PC-3 (cell line): ENCODE measurements at regions not wholly inside any gene's neighbourhood (a gene's known extent, or its start where the extent isn't known, plus 50 kb on each side); places are given as distances from the start of the nearest gene placed in this dataset.

Source experiments
- ATAC-seq: fragments of 200-7000 bp; cut with Tn5 transposase; 2 replicates; pipeline ENCODE4 v1.9.1; 2020; ENCODE audit warnings: mild to moderate bottlenecking, moderate library complexity
- BruUV-seq: library from RNA; stranded (reverse); fragments of 400-500 nt; replicated peaks from 2 replicates; lab custom pipeline; 2021; lab: Mats Ljungman, UMichigan
- CTCF ChIA-PET: fragments of 300-600 bp; sonication (Branson Sonifier 250); formaldehyde crosslinking; loops from one replicate; lab custom pipeline; 2022; ENCODE audit warnings: antibody characterized with exemption; lab: Charles Lee
- POLR2A ChIA-PET: fragments of 300-600 bp; sonication (Branson Sonifier 250); formaldehyde crosslinking; loops from one replicate; lab custom pipeline; 2022; ENCODE audit warnings: antibody characterized with exemption; ENCODE audit not compliant: unreplicated experiment; lab: Charles Lee
- DNase-seq: peaks from one replicate; pipeline ENCODE4 v3.0.0-alpha.2; 2015
- H2AFZ ChIP-seq: fragments of 300-600 bp; sonication (generic); 2 replicates; pipeline ENCODE4 v1.6.0; 2016; ENCODE audit warnings: antibody characterized with exemption, low read length
- H3F3A ChIP-seq: fragments of 300-600 bp; sonication (generic); one replicate; pipeline ENCODE4 v1.6.0; 2017; ENCODE audit warnings: antibody characterized with exemption, low read length, control low read depth, mild to moderate bottlenecking; ENCODE audit not compliant: unreplicated experiment
- H3K27ac ChIP-seq: fragments of 300-600 bp; sonication (generic); 2 replicates; pipeline ENCODE4 v1.5.1; 2016; ENCODE audit warnings: mild to moderate bottlenecking, low read length
- H3K27me3 ChIP-seq: fragments of 300-600 bp; sonication (generic); 2 replicates; pipeline ENCODE4 v1.6.1; 2016; ENCODE audit warnings: low read length, mixed read lengths
- H3K36me3 ChIP-seq: fragments of 300-600 bp; sonication (generic); 2 replicates; pipeline ENCODE4 v1.6.1; 2016; ENCODE audit warnings: low read depth, mixed run types, low read length, mixed read lengths
- H3K4me1 ChIP-seq: fragments of 300-600 bp; sonication (generic); 2 replicates; pipeline ENCODE4 v1.5.1; 2016; ENCODE audit warnings: low read length; ENCODE audit not compliant: insufficient read depth
- H3K4me2 ChIP-seq: fragments of 300-600 bp; sonication (generic); 2 replicates; pipeline ENCODE4 v1.6.0; 2016; ENCODE audit warnings: low read length
- H3K4me3 ChIP-seq: fragments of 300-600 bp; sonication (generic); 2 replicates; pipeline ENCODE4 v1.5.1; 2016; ENCODE audit warnings: mild to moderate bottlenecking, low read length, mixed read lengths
- H3K79me2 ChIP-seq: fragments of 300-600 bp; sonication (generic); 2 replicates; pipeline ENCODE4 v1.6.1; 2017; ENCODE audit warnings: low read length, mixed read lengths
- H3K9ac ChIP-seq: fragments of 300-600 bp; sonication (generic); 2 replicates; pipeline ENCODE4 v1.6.0; 2016; ENCODE audit warnings: mild to moderate bottlenecking, low read length
- H3K9me2 ChIP-seq: fragments of 300-600 bp; sonication (generic); replicated peaks from 2 replicates; pipeline ENCODE4 v1.6.1; 2016; ENCODE audit warnings: mixed run types, low read length, mixed read lengths
- H3K9me3 ChIP-seq: fragments of 300-600 bp; sonication (generic); 2 replicates; pipeline ENCODE4 v1.6.1; 2016; ENCODE audit warnings: low read length, mixed read lengths
- H4K20me1 ChIP-seq: fragments of 300-600 bp; sonication (generic); 2 replicates; pipeline ENCODE4 v1.6.1; 2016; ENCODE audit warnings: low read length, mixed read lengths
- CTCF ChIP-seq: fragments of 300-600 bp; sonication (generic); conservative IDR thresholded peaks from 2 replicates; pipeline ENCODE4 v1.5.1; 2017; ENCODE audit warnings: antibody characterized with exemption, low read depth, mild to moderate bottlenecking, low read length
- EZH2 ChIP-seq: fragments of 300-600 bp; sonication (generic); IDR thresholded peaks from one replicate; pipeline ENCODE4 v1.6.1; 2017; ENCODE audit warnings: antibody characterized with exemption, mild to moderate bottlenecking, low read length; ENCODE audit not compliant: unreplicated experiment
- EZH2phosphoT487 ChIP-seq: fragments of 300-600 bp; sonication (generic); IDR thresholded peaks from 2 replicates; pipeline ENCODE4 v1.6.1; 2018; ENCODE audit warnings: mild to moderate bottlenecking, antibody characterized with exemption, low read length, borderline replicate concordance
- intact Hi-C: fragments of 100-400 bp; cut with micrococcal nuclease; formaldehyde crosslinking; loops from 2 replicates; pipeline ENCODE4 v1.9.0; 2023

GRCh38 chr2:167381349-167381748, 493.1 kb downstream of the XIRP2 start:
- DNase-seq (no peak), ATAC-seq (no peak)
- H3K4me2 ChIP-seq = no peak overlapping the region
- H3K4me1 ChIP-seq = peaks cover 10% of the 10 kb centered on the region
- BruUV-seq = no TSS peak
- H3K4me3 ChIP-seq = no peak overlapping the region
- intact Hi-C loops = no loop called here
- no peaks in the 10 kb centered on the region for H4K20me1 ChIP-seq
- no peaks in the 10 kb centered on the region for H3K9me3 ChIP-seq
- no peak overlapping the region for H3K9ac ChIP-seq
- no peak for TF ChIP-seq CTCF
- no peak for TF ChIP-seq EZH2
- no peak overlapping the region for H2AFZ ChIP-seq
- H3K9me2 ChIP-seq = no peaks in the 10 kb centered on the region
- no peak overlapping the region for H3K27ac ChIP-seq
- H3K27me3 ChIP-seq = no peaks in the 10 kb centered on the region
- H3F3A ChIP-seq = no peaks in the 10 kb centered on the region
- ChIA-PET CTCF (no interaction called here), POLR2A (no interaction called here)
- no peaks in the 10 kb centered on the region for H3K79me2 ChIP-seq
- H3K36me3 ChIP-seq = no peaks in the 10 kb centered on the region

GRCh38 chr2:167380555-167380954, 492.3 kb downstream of the XIRP2 start:
- DNase-seq = no peak
- Histone ChIP-seq H3K27me3 (no peaks in the 10 kb centered on the region), H3K79me2 (no peaks in the 10 kb centered on the region), H3K9me3 (no peaks in the 10 kb centered on the region), H3K27ac (no peak overlapping the region), H3K9ac (no peak overlapping the region), H3K36me3 (no peaks in the 10 kb centered on the region), H3K4me3 (no peak overlapping the region), H3K9me2 (no peaks in the 10 kb centered on the region), H3K4me2 (no peak overlapping the region), H2AFZ (no peak overlapping the region), H3K4me1 (peaks cover 10% of the 10 kb centered on the region), H3F3A (no peaks in the 10 kb centered on the region), H4K20me1 (no peaks in the 10 kb centered on the region)
- intact Hi-C loops = no loop called here
- POLR2A ChIA-PET = no interaction called here
- no TSS peak for BruUV-seq
- no peak for ATAC-seq
- TF ChIP-seq CTCF = no peak
- TF ChIP-seq EZH2phosphoT487 = no peak
- no peak for TF ChIP-seq EZH2
- CTCF ChIA-PET = no interaction called here

GRCh38 chr2:167380094-167380493, 491.8 kb downstream of the XIRP2 start:
- intact Hi-C loops = no loop called here
- Histone ChIP-seq H3F3A (no peaks in the 10 kb centered on the region), H3K27me3 (no peaks in the 10 kb centered on the region), H3K9me2 (no peaks in the 10 kb centered on the region), H4K20me1 (no peaks in the 10 kb centered on the region), H3K4me1 (peaks cover 10% of the 10 kb centered on the region), H3K9ac (no peak overlapping the region), H3K27ac (no peak overlapping the region), H3K9me3 (no peaks in the 10 kb centered on the region), H3K4me3 (no peak overlapping the region), H3K36me3 (no peaks in the 10 kb centered on the region), H2AFZ (no peak overlapping the region), H3K4me2 (no peak overlapping the region), H3K79me2 (no peaks in the 10 kb centered on the region)
- no TSS peak for BruUV-seq
- POLR2A ChIA-PET = no interaction called here
- CTCF ChIA-PET = no interaction called here
- TF ChIP-seq CTCF (no peak), EZH2 (no peak), EZH2phosphoT487 (no peak)
- DNase-seq = no peak
- no peak for ATAC-seq
